ENCODE measurements at regions not wholly inside any gene's neighbourhood (a gene's known extent, or its start where the extent isn't known, plus 50 kb on each side); places are given as distances from the start of the nearest gene placed in this dataset.
"Not testable (repeated sequence)": the region's sequence is repeated elsewhere in the genome, so short reads cannot be mapped to it uniquely, and the experiment has no call there.

DNA sequence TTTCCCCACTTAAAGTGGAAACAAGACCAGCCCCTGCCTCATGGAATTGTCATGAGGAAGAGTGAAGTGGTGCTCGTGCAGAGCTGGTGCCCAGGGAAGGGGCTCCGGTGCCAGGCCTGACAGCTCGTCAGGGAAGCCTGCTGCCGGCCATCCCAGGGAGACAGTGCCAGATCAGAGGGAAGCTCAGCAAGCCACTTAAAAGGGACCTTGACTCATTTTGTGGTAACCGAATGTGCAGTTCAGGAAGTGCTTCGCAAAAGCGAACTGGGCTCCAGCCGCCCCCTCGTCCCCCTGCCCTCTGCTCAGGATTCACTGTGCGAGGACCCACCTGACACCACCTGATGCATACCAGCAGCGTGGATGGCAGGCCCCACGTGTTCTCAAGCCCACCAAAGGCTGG lies 209.6 kb upstream of the PLGLB2 start:
- not testable (repeated sequence) for H3K27me3 ChIP-seq (replicated peaks; ENCODE audit: insufficient read depth, low read length); H3K4me3 ChIP-seq (ENCODE audit: low read length); H4K20me1 ChIP-seq (ENCODE audit: insufficient read depth, low read length); H3F3A ChIP-seq (ENCODE audit: insufficient read depth, low read length); H3K4me2 ChIP-seq (ENCODE audit: low read depth, low read length); H3K36me3 ChIP-seq (replicated peaks; ENCODE audit: insufficient read depth, low read length); H3K9ac ChIP-seq (ENCODE audit: low read length); H2AFZ ChIP-seq (ENCODE audit: low read length); H3K9me3 ChIP-seq (replicated peaks; ENCODE audit: insufficient read depth, low read length); H3K79me2 ChIP-seq (ENCODE audit: low read length); H3K4me1 ChIP-seq (ENCODE audit: low read length); H3K9me2 ChIP-seq (replicated peaks; ENCODE audit: insufficient read depth, low read length); H3K27ac ChIP-seq (ENCODE audit: low read length); DNase-seq

- not testable (repeated sequence) for H3K9me2 ChIP-seq (replicated peaks; ENCODE audit: insufficient read depth, low read length); DNase-seq; H3K27ac ChIP-seq (ENCODE audit: low read length); H3K4me1 ChIP-seq (ENCODE audit: low read length); H3K27me3 ChIP-seq (replicated peaks; ENCODE audit: insufficient read depth, low read length); H3K4me2 ChIP-seq (ENCODE audit: low read depth, low read length); H3K9ac ChIP-seq (ENCODE audit: low read length); H2AFZ ChIP-seq (ENCODE audit: low read length); H3K4me3 ChIP-seq (ENCODE audit: low read length); H4K20me1 ChIP-seq (ENCODE audit: insufficient read depth, low read length); H3F3A ChIP-seq (ENCODE audit: insufficient read depth, low read length); H3K9me3 ChIP-seq (replicated peaks; ENCODE audit: insufficient read depth, low read length); H3K36me3 ChIP-seq (replicated peaks; ENCODE audit: insufficient read depth, low read length); H3K79me2 ChIP-seq (ENCODE audit: low read length)
These were observed 208.5 kb upstream of the PLGLB2 start for GRCh38 chr2:87539151-87539943.

GRCh38 chr2:87540242-87540641 lies 207.6 kb upstream of the PLGLB2 start:
- not testable (repeated sequence) for H3K9ac ChIP-seq (ENCODE audit: low read length)

DNA sequence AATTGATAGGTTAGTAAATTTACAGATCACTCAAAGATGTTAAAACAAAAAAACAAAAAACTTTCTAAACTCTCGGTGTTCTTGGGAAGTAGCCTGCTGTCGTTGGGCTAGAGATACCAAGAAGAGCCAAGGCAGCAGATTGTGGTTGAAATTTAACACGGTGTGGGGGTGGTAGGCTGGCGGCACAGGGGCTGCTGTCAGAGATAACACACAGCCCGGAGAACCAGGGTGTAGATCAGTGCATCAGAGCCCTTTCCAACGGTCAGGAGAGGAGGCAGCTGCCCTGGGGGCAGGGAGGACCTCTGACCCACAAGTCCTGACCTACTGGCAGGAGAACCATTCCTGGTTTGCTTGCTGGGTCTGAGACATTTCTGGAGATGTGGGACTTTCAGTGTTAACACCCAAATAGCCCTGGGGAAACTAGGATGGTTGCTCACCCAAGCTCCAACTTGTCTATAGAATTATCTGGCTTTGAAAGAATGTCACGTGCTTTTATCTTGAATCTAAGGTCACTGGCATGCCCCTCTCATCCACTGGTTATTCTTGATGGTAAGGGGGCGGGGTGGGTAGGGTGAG lies 205.2 kb upstream of the PLGLB2 start:
- H3K4me3 ChIP-seq (ENCODE audit: low read length); H3K36me3 ChIP-seq (replicated peaks; ENCODE audit: insufficient read depth, low read length); H3K27ac ChIP-seq (ENCODE audit: low read length); H3K9me2 ChIP-seq (replicated peaks; ENCODE audit: insufficient read depth, low read length); DNase-seq; H3K9ac ChIP-seq (ENCODE audit: low read length); H4K20me1 ChIP-seq (ENCODE audit: insufficient read depth, low read length); H3K4me1 ChIP-seq (ENCODE audit: low read length); H3K27me3 ChIP-seq (replicated peaks; ENCODE audit: insufficient read depth, low read length); H3K79me2 ChIP-seq (ENCODE audit: low read length); H2AFZ ChIP-seq (ENCODE audit: low read length); H3K9me3 ChIP-seq (replicated peaks; ENCODE audit: insufficient read depth, low read length); H3K4me2 ChIP-seq (ENCODE audit: low read depth, low read length); H3F3A ChIP-seq (ENCODE audit: insufficient read depth, low read length): not testable (repeated sequence)

More at GRCh38 chr2:87540242-87540641, 207.6 kb upstream of the PLGLB2 start:
- not testable (repeated sequence) for H3K36me3 ChIP-seq (replicated peaks; ENCODE audit: insufficient read depth, low read length); DNase-seq; H3K4me2 ChIP-seq (ENCODE audit: low read depth, low read length); H3K4me3 ChIP-seq (ENCODE audit: low read length); H3K9me3 ChIP-seq (replicated peaks; ENCODE audit: insufficient read depth, low read length); H3K27ac ChIP-seq (ENCODE audit: low read length); H3F3A ChIP-seq (ENCODE audit: insufficient read depth, low read length); H2AFZ ChIP-seq (ENCODE audit: low read length); H4K20me1 ChIP-seq (ENCODE audit: insufficient read depth, low read length); H3K4me1 ChIP-seq (ENCODE audit: low read length); H3K27me3 ChIP-seq (replicated peaks; ENCODE audit: insufficient read depth, low read length); H3K9me2 ChIP-seq (replicated peaks; ENCODE audit: insufficient read depth, low read length); H3K79me2 ChIP-seq (ENCODE audit: low read length)

DNA sequence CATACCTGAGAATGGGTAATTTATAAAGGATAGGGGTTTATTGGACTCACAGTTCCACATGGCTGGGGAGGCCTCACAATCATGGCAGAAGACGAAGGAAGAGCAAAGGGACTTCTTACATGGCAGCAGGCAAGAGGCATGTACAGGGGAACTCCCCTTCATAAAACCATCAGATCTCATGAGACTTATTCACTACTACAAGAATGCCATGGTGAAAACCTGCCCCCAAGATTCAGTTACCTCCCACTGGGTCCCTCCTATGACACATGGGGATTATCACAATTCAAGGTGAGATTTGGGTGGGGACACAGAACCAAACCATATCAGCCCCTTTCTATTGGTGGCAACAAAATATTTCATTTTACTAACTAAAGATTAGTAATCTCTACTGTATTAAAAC lies 204.1 kb upstream of the PLGLB2 start:
- not testable (repeated sequence) for H3K36me3 ChIP-seq (replicated peaks; ENCODE audit: insufficient read depth, low read length); H2AFZ ChIP-seq (ENCODE audit: low read length); H3K4me1 ChIP-seq (ENCODE audit: low read length); H3K9ac ChIP-seq (ENCODE audit: low read length); H3K27me3 ChIP-seq (replicated peaks; ENCODE audit: insufficient read depth, low read length); H3F3A ChIP-seq (ENCODE audit: insufficient read depth, low read length); H3K27ac ChIP-seq (ENCODE audit: low read length); H3K4me2 ChIP-seq (ENCODE audit: low read depth, low read length); H3K9me3 ChIP-seq (replicated peaks; ENCODE audit: insufficient read depth, low read length); H3K4me3 ChIP-seq (ENCODE audit: low read length); H3K9me2 ChIP-seq (replicated peaks; ENCODE audit: insufficient read depth, low read length); DNase-seq; H4K20me1 ChIP-seq (ENCODE audit: insufficient read depth, low read length); H3K79me2 ChIP-seq (ENCODE audit: low read length)

DNA sequence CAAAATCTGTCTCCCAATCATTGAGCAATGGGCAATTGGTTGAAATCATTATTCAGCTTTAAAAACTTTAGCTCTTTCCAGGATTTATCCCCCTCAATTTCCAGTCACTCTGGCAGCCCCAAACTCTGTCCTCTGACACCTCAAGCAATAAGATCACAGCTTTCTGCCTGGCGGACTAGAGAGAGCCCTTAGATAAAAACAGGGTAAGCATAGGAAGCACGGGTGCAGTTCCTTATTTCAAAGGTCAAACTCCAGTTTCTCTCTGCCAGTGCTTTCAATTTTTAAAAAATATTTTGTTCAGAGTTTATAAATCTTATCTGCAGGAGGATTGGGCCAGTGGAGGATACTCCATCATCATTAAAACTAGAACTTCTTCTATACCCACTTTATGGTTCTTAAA lies 200.8 kb upstream of the PLGLB2 start:
- not testable (repeated sequence) for H3K4me1 ChIP-seq (ENCODE audit: low read length); H3K27me3 ChIP-seq (replicated peaks; ENCODE audit: insufficient read depth, low read length); H3K4me3 ChIP-seq (ENCODE audit: low read length); DNase-seq; H3K4me2 ChIP-seq (ENCODE audit: low read depth, low read length); H3K79me2 ChIP-seq (ENCODE audit: low read length); H3K9me3 ChIP-seq (replicated peaks; ENCODE audit: insufficient read depth, low read length); H3F3A ChIP-seq (ENCODE audit: insufficient read depth, low read length); H3K9me2 ChIP-seq (replicated peaks; ENCODE audit: insufficient read depth, low read length); H3K9ac ChIP-seq (ENCODE audit: low read length); H2AFZ ChIP-seq (ENCODE audit: low read length); H4K20me1 ChIP-seq (ENCODE audit: insufficient read depth, low read length); H3K36me3 ChIP-seq (replicated peaks; ENCODE audit: insufficient read depth, low read length); H3K27ac ChIP-seq (ENCODE audit: low read length)

DNA sequence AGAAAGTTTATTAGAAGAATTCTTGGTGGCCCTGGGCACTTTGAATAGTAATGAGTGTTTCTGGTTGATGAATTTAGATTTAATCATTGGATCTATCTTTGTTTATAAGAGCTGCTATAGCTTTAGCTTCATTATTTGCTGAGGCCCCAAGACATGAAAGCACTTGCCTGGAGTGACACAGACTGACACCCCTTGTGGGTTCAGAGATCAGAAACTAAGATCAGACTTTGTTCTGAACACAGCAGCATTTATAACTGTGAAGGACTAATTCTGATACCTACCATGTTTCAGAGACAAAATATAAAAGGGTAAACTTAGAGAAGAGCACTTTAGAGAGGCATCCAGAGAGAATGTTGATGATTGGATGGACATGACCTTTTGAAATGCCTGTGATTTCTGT lies 199.9 kb upstream of the PLGLB2 start:
- not testable (repeated sequence) for H3K9ac ChIP-seq (ENCODE audit: low read length)

More for the DNA sequence above, 199.9 kb upstream of the PLGLB2 start:
- H3K27ac ChIP-seq (ENCODE audit: low read length); H3K4me2 ChIP-seq (ENCODE audit: low read depth, low read length); H2AFZ ChIP-seq (ENCODE audit: low read length); H3K9me2 ChIP-seq (replicated peaks; ENCODE audit: insufficient read depth, low read length); H3K4me3 ChIP-seq (ENCODE audit: low read length); DNase-seq; H3K9me3 ChIP-seq (replicated peaks; ENCODE audit: insufficient read depth, low read length); H3K27me3 ChIP-seq (replicated peaks; ENCODE audit: insufficient read depth, low read length); H3K4me1 ChIP-seq (ENCODE audit: low read length); H4K20me1 ChIP-seq (ENCODE audit: insufficient read depth, low read length); H3K36me3 ChIP-seq (replicated peaks; ENCODE audit: insufficient read depth, low read length); H3K79me2 ChIP-seq (ENCODE audit: low read length); H3F3A ChIP-seq (ENCODE audit: insufficient read depth, low read length): not testable (repeated sequence)

Data from MM.1S (cell line).